BJ (cell line): ENCODE measurements at regions not wholly inside any gene's neighbourhood (a gene's known extent, or its start where the extent isn't known, plus 50 kb on each side); places are given as distances from the start of the nearest gene placed in this dataset.
"Not testable (repeated sequence)": the region's sequence is repeated elsewhere in the genome, so short reads cannot be mapped to it uniquely, and the experiment has no call there.

ENCODE experiments used
- CTCF ChIA-PET: fragments of 350-600 bp; formaldehyde crosslinking; extraction: SDS; loops from one replicate; lab custom pipeline; 2021; ENCODE audit warnings: antibody characterized with exemption, inconsistent platforms; lab: Yijun Ruan, JAX
- POLR2A ChIA-PET: fragments of 300-600 bp; sonication (Branson Sonifier 250); formaldehyde crosslinking; extraction: SDS; loops from one replicate; lab custom pipeline; 2021; ENCODE audit warnings: antibody characterized with exemption; lab: Charles Lee
- DNase-seq: peaks from one replicate; pipeline ENCODE4 v3.0.0-alpha.2; 2011; ENCODE audit warnings: low read depth
- H3K27me3 ChIP-seq: 2 replicates; pipeline ENCODE4 v1.6.0; 2011; ENCODE audit warnings: low read length; ENCODE audit not compliant: control insufficient read depth, insufficient read depth
- H3K36me3 ChIP-seq: 2 replicates; pipeline ENCODE4 v1.5.1; 2011; ENCODE audit warnings: low read length; ENCODE audit not compliant: control insufficient read depth, insufficient read depth
- H3K4me3 ChIP-seq: 2 replicates; pipeline ENCODE4 v1.5.1; 2011; ENCODE audit warnings: low read depth, mild to moderate bottlenecking, control low read depth, low read length

DNA sequence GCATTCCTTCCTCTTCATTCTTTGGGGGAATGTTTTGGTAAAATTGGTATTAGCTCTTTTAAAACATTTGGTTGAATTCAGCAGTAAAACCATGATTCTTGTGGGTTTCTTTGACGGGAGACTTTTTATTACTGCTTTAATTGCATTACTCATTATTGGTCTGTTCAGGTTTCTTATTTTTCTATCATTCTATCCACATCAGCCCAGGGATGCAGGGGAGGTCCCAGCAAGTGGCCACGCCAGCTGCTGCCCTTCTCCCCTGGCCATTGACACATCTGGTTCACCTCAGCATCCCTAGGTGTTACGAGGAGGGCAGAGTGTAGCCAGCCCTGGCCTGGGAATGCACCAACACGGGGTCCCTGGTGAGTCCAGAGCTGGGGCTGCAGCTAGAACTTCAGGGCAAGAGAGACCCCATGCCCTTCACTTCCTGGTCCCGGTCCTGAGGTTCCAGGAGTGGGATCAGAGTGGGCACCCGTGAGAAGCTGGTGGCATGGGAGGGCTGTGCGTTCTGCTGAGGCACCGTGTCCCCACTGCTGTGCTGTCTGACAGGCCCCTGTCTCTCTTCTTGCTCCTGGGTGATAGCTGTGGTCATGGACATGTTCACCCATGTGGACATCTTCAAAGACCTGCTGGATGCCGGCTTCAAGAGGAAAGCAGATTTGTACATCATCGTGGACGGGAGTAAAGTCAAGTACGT lies 72.1 kb upstream of the THOC3 start:
- CTCF ChIA-PET = not testable (repeated sequence)

GRCh38 chr5:176041248-176041994 lies 73.3 kb upstream of the THOC3 start:
- H3K27me3 ChIP-seq, H3K36me3 ChIP-seq, H3K4me3 ChIP-seq, POLR2A ChIA-PET, DNase-seq, CTCF ChIA-PET: not testable (repeated sequence)

More for the DNA sequence above, 72.1 kb upstream of the THOC3 start:
- POLR2A ChIA-PET, H3K36me3 ChIP-seq, H3K4me3 ChIP-seq, DNase-seq, H3K27me3 ChIP-seq: not testable (repeated sequence)

DNA sequence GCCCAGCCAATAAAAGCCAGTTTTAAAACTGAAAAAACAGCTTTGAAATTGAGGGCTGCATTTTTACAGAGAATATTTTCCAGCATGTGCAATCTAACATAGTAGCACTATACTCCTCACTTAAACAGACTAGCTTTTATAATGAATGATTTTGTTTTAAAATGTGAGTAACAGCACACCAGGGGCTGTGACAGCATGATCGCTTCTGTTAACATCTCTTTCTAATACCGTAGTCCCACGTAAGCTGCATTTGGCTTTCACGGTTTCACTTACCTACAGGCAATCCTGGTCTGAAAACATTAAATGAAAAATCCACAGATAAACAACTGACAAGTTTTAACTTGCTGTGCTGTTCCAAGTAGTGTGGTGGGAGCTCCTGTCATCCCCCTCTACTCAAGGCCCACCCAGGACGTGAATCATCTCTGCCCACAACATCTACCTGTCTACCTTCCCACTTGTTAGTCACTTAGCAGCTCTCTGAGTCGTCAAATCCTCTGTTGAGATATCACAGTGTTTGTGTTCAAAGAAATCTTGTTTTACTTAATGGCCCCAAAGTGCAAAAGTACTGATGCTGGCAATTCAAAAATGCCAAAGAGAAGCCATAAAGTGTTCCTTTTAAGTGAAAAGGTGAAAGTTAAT lies 74.0 kb upstream of the THOC3 start:
- POLR2A ChIA-PET, H3K36me3 ChIP-seq, DNase-seq, H3K4me3 ChIP-seq, CTCF ChIA-PET, H3K27me3 ChIP-seq: not testable (repeated sequence)

GRCh38 chr5:176043252-176043829 lies 75.2 kb upstream of the THOC3 start:
- H3K36me3 ChIP-seq, POLR2A ChIA-PET, H3K27me3 ChIP-seq, H3K4me3 ChIP-seq, CTCF ChIA-PET, DNase-seq: not testable (repeated sequence)

GRCh38 chr5:176043986-176044385 lies 75.9 kb upstream of the THOC3 start:
- H3K27me3 ChIP-seq, POLR2A ChIA-PET, H3K4me3 ChIP-seq, CTCF ChIA-PET, DNase-seq, H3K36me3 ChIP-seq: not testable (repeated sequence)

DNA sequence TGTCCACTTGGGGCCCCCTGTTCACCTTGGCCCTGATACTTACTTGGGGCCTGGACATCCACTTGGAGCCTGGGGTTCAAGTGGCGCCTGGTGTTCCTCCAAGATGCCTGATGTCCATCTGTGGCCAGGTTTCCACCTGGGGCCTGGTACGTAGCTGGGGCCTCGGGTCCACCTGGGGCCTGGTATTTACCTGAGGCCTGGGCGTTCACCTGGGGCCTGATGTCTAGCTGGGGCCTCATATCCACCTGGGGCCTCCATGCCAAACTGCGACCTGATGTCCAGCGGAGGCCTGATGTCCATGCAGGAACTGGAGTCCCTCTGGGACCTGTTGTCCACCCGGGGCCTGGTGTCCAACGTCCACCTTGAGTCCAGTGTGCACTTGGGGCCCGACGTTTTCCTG lies 76.3 kb upstream of the THOC3 start:
- CTCF ChIA-PET, DNase-seq, H3K36me3 ChIP-seq, H3K27me3 ChIP-seq, H3K4me3 ChIP-seq, POLR2A ChIA-PET: not testable (repeated sequence)

DNA sequence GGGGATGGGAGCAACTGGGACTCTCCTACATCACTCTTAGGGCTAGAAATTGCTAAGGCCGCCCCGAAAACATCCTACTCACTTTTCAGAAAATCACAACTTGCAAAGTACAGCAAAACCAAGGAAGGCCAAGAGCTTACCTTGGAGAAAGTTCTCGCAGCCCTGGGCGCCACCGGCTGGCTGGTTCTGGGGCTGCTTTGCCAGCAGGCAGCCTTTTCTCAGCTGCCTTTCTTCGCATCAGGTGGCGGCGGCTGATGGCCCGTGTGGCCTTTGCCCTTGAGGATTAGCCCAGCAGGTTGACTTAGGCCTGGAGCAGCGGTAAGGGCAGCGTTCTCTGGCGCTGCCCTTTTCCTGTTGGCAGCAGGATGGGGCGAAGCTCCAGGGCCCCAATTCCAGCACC lies 77.3 kb upstream of the THOC3 start:
- not testable (repeated sequence) for DNase-seq

GRCh38 chr5:176048671-176049070 lies 80.6 kb upstream of the THOC3 start:
- DNase-seq, CTCF ChIA-PET, H3K4me3 ChIP-seq, POLR2A ChIA-PET, H3K27me3 ChIP-seq, H3K36me3 ChIP-seq: not testable (repeated sequence)

More for the DNA sequence above, 77.3 kb upstream of the THOC3 start:
- POLR2A ChIA-PET, H3K27me3 ChIP-seq, H3K36me3 ChIP-seq, CTCF ChIA-PET, H3K4me3 ChIP-seq: not testable (repeated sequence)

- POLR2A ChIA-PET, CTCF ChIA-PET, DNase-seq, H3K4me3 ChIP-seq, H3K36me3 ChIP-seq, H3K27me3 ChIP-seq: not testable (repeated sequence)
Measured at GRCh38 chr5:176060472-176061268, 92.6 kb upstream of the THOC3 start.

DNA sequence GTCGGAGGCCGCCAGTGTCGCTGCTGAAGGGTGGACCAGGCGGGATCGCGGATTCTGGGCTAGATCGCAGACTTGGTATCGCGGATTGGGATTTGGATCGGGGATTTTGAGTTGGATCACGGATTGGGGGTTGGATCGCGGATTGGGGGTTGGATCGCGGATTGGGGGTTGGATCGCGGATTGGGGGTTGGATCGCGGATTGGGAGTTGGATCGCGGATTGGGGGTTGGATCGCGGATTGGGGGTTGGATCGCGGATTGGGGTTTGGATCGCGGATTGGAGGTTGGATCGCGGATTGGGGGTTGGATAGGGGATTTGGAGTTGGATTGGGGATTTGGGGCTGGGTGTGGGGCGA lies 93.1 kb upstream of the THOC3 start:
- POLR2A ChIA-PET, DNase-seq, H3K36me3 ChIP-seq, H3K4me3 ChIP-seq, CTCF ChIA-PET, H3K27me3 ChIP-seq: not testable (repeated sequence)

DNA sequence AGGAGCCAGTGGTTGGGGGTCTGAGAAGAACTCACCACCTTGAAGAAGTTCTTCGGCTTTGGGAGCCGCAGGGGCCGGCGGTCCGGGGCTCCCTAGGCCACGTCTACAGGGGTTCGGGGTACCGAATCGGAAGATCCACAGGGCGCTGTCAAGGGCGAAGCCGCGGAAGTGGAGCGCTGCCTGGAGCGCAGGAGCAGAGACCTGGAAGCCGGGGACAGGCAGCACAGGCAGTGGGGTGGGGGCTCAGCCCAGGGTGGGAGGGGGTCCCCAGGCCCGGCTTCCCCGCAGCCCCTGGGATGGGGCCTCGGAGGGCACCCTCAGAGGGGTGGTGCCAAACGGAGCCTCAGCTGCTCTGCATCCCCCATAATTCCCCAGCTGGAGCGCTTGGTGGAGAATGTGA lies 93.5 kb upstream of the THOC3 start:
- POLR2A ChIA-PET, DNase-seq, H3K36me3 ChIP-seq: not testable (repeated sequence)

GRCh38 chr5:176066262-176066945 lies 98.3 kb upstream of the THOC3 start:
- H3K27me3 ChIP-seq, CTCF ChIA-PET, H3K4me3 ChIP-seq, DNase-seq, H3K36me3 ChIP-seq, POLR2A ChIA-PET: not testable (repeated sequence)

More for the DNA sequence above, 93.5 kb upstream of the THOC3 start:
- CTCF ChIA-PET, H3K4me3 ChIP-seq, H3K27me3 ChIP-seq: not testable (repeated sequence)
